Parathyroid adenoma (tissue), 2 donors: ENCODE measurements at regions not wholly inside any gene's neighbourhood (a gene's known extent, or its start where the extent isn't known, plus 50 kb on each side); places are given as distances from the start of the nearest gene placed in this dataset.

Experiments used
- H2AFZ ChIP-seq: fragments of 300-600 bp; sonication (generic); one replicate; pipeline ENCODE4 v1.7.0; 2017; ENCODE audit warnings: antibody characterized with exemption, mild to moderate bottlenecking
- H3K27ac ChIP-seq: fragments of 300-600 bp; sonication (generic); one replicate; pipeline ENCODE4 v1.7.0; 2017
- H3K27me3 ChIP-seq: fragments of 300-600 bp; sonication (generic); one replicate; pipeline ENCODE4 v1.7.0; 2017; ENCODE audit warnings: low read length; ENCODE audit not compliant: control insufficient read depth, insufficient read depth
- H3K36me3 ChIP-seq: fragments of 300-600 bp; sonication (generic); one replicate; pipeline ENCODE4 v1.7.0; 2017; ENCODE audit warnings: low read length; ENCODE audit not compliant: control insufficient read depth, insufficient read depth
- H3K4me1 ChIP-seq: fragments of 300-600 bp; sonication (generic); one replicate; pipeline ENCODE4 v1.7.0; 2017; ENCODE audit warnings: control low read depth
- H3K4me2 ChIP-seq: fragments of 300-600 bp; sonication (generic); one replicate; pipeline ENCODE4 v1.7.0; 2017; ENCODE audit warnings: low read length
- H3K4me3 ChIP-seq: fragments of 300-600 bp; sonication (generic); one replicate; pipeline ENCODE4 v1.7.0; 2017; ENCODE audit warnings: low read depth, low read length
- H3K79me2 ChIP-seq: fragments of 300-600 bp; sonication (generic); one replicate; pipeline ENCODE4 v1.7.0; 2017; ENCODE audit warnings: control low read depth
- H3K9ac ChIP-seq: fragments of 300-600 bp; sonication (generic); one replicate; pipeline ENCODE4 v1.7.0; 2017; ENCODE audit warnings: mild to moderate bottlenecking
- H3K9me3 ChIP-seq: fragments of 300-600 bp; sonication (generic); one replicate; pipeline ENCODE4 v1.7.0; 2017; ENCODE audit warnings: low read length; ENCODE audit not compliant: control insufficient read depth
- TF ChIP-seq, protein P1 (sequence below): fragments of 300-600 bp; sonication (generic); IDR thresholded peaks from one replicate; pipeline ENCODE4 v1.7.0; 2017; ENCODE audit warnings: antibody characterized with exemption, mild to moderate bottlenecking
- donor health status: primary hyperparathyroidism.

GRCh38 chr7:13542451-13542850, 447.0 kb downstream of the ETV1 start:
- H3K27me3 ChIP-seq, result no peaks in the 10 kb centered on the region
- no peaks in the 10 kb centered on the region for H3K4me1 ChIP-seq
- no peak overlapping the region for H3K9ac ChIP-seq
- TF ChIP-seq, protein P1, sequence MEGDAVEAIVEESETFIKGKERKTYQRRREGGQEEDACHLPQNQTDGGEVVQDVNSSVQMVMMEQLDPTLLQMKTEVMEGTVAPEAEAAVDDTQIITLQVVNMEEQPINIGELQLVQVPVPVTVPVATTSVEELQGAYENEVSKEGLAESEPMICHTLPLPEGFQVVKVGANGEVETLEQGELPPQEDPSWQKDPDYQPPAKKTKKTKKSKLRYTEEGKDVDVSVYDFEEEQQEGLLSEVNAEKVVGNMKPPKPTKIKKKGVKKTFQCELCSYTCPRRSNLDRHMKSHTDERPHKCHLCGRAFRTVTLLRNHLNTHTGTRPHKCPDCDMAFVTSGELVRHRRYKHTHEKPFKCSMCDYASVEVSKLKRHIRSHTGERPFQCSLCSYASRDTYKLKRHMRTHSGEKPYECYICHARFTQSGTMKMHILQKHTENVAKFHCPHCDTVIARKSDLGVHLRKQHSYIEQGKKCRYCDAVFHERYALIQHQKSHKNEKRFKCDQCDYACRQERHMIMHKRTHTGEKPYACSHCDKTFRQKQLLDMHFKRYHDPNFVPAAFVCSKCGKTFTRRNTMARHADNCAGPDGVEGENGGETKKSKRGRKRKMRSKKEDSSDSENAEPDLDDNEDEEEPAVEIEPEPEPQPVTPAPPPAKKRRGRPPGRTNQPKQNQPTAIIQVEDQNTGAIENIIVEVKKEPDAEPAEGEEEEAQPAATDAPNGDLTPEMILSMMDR, result no peak
- H2AFZ ChIP-seq, result no peak overlapping the region
- H3K4me2 ChIP-seq, result no peak overlapping the region
- H3K36me3 ChIP-seq, result no peaks in the 10 kb centered on the region
- H3K79me2 ChIP-seq, result no peaks in the 10 kb centered on the region
- H3K27ac ChIP-seq, result no peak overlapping the region
- no peak overlapping the region for H3K4me3 ChIP-seq
- H3K9me3 ChIP-seq, result no peaks in the 10 kb centered on the region

DNA sequence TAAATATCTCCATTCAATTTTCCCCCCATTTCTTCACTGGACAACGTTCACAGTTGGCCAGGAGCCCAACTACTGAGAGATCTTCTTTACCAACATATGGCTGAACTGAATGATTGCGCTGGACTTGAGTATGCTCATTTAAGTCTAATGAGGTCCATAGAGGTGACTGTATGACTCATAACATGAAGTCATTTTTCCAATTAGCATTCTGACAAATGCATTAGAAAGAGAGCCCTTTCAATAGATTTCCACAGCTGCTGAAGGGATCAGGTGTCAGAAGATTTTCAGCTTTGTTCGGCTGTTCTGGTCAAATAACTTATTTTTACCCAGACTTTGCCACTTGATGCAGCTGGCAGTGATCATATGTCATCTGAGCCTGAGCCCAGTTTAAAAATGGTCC, 438.0 kb downstream of the ETV1 start:
- Histone ChIP-seq H3K4me3 (no peak overlapping the region), H3K9ac (no peak overlapping the region), H3K36me3 (no peaks in the 10 kb centered on the region), H3K9me3 (no peaks in the 10 kb centered on the region), H3K79me2 (no peaks in the 10 kb centered on the region), H3K27me3 (no peaks in the 10 kb centered on the region), H3K4me2 (no peak overlapping the region), H2AFZ (no peak overlapping the region), H3K4me1 (no peaks in the 10 kb centered on the region), H3K27ac (no peak overlapping the region)
- TF ChIP-seq, protein P1, result no peak

DNA sequence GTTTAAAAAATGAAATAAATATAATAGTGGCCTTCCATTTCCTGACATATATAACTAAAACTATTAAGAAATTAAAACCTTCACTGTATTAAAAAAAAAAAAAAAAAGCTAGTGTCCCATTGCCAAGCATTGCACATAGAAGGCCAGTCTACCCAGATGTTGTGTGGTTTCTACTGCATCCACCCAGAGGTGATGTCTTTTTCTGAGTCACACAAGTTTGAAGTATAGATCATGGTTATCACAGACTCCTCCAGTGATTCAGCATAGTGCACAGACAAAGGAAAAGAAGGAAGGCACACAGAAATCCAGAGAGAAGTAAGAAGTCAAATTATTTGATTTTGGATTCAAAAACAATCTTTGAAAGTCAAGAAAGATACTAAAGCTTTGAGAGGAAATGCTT, 429.0 kb downstream of the ETV1 start:
- H3K27me3 ChIP-seq, result no peaks in the 10 kb centered on the region
- no peaks in the 10 kb centered on the region for H3K79me2 ChIP-seq
- no peak overlapping the region for H3K9ac ChIP-seq
- H3K27ac ChIP-seq, result no peak overlapping the region
- H3K4me2 ChIP-seq, result no peak overlapping the region
- no peaks in the 10 kb centered on the region for H3K4me1 ChIP-seq
- H3K36me3 ChIP-seq, result no peaks in the 10 kb centered on the region
- no peaks in the 10 kb centered on the region for H3K9me3 ChIP-seq
- no peak overlapping the region for H3K4me3 ChIP-seq
- H2AFZ ChIP-seq, result no peak overlapping the region
- TF ChIP-seq, protein P1, result no peak

- Histone ChIP-seq H3K36me3 (no peaks in the 10 kb centered on the region), H3K9ac (no peak overlapping the region), H3K79me2 (no peaks in the 10 kb centered on the region), H3K27me3 (no peaks in the 10 kb centered on the region), H3K4me2 (no peak overlapping the region), H2AFZ (no peak overlapping the region), H3K9me3 (no peaks in the 10 kb centered on the region), H3K4me1 (no peaks in the 10 kb centered on the region), H3K4me3 (no peak overlapping the region), H3K27ac (no peak overlapping the region)
- TF ChIP-seq, protein P1, result no peak
Observed at GRCh38 chr7:13563257-13563656, 426.2 kb downstream of the ETV1 start.

DNA sequence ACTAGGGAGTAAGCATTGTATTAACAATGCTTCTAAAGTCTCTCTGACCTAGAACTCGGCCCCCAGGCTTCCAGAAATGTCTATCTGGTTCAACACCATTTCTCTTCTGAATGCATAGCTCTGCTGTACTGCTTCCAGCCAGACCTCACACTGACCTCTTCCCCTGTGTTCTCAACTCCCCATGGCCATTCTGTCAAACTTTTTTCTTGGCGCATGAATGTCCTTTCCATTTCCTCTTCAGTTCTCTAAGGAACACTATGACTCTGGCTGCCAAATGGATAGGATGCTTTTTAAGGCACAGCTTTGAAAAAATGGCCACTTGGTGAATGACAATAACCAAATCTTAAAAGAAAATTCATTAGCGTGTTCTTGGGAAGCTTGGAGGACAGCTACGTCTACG, 425.8 kb downstream of the ETV1 start:
- Histone ChIP-seq H2AFZ (no peak overlapping the region), H3K27me3 (no peaks in the 10 kb centered on the region), H3K4me2 (no peak overlapping the region), H3K4me3 (no peak overlapping the region), H3K79me2 (no peaks in the 10 kb centered on the region), H3K9me3 (no peaks in the 10 kb centered on the region), H3K9ac (no peak overlapping the region), H3K4me1 (no peaks in the 10 kb centered on the region), H3K27ac (no peak overlapping the region), H3K36me3 (no peaks in the 10 kb centered on the region)
- TF ChIP-seq, protein P1, result no peak
